ENCODE measurements at regions not wholly inside any gene's neighbourhood (a gene's known extent, or its start where the extent isn't known, plus 50 kb on each side); places are given as distances from the start of the nearest gene placed in this dataset.

GRCh38 chr9:86828631-86829030 is 118.7 kb downstream of the GAS1 start:
- no peak for DNase-seq (ENCODE audit: low read depth in 2 of 2)
- Histone ChIP-seq H4K20me1 (ENCODE audit: control insufficient read depth, extremely low read depth, insufficient read depth, low read length) (no peaks in the 10 kb centered on the region), H3K27ac (ENCODE audit: insufficient read depth, low read length) (no peak overlapping the region), H3K9me3 (ENCODE audit: control insufficient read depth, insufficient read depth, low read depth, low read length) (no peaks in the 10 kb centered on the region), H3K9ac (ENCODE audit: insufficient read depth, low read length) (no peak overlapping the region), H3K36me3 (ENCODE audit: control insufficient read depth, insufficient read depth, low read length) (no peaks in the 10 kb centered on the region), H3K4me2 (ENCODE audit: extremely low read depth, insufficient read depth, low read length) (no peak overlapping the region), H3K4me3 (replicated peaks in 1 of 4; ENCODE audit: control extremely low read depth in 1 of 4, insufficient read depth in 1 of 4, low read depth in 3 of 4, low read length in 4 of 4) (no peak overlapping the region), H2AFZ (ENCODE audit: low read length) (no peak overlapping the region), H3K27me3 (ENCODE audit: control insufficient read depth, insufficient read depth, low read length) (no peaks in the 10 kb centered on the region), H3K4me1 (ENCODE audit: control insufficient read depth, extremely low read depth, insufficient read depth, low read length) (no peaks in the 10 kb centered on the region), H3K79me2 (ENCODE audit: control insufficient read depth, insufficient read depth, low read length) (no peaks in the 10 kb centered on the region)
- TF ChIP-seq CTCF (conservative IDR thresholded peaks at IDR 0.05 in 1 of 2, IDR thresholded peaks at IDR 0.05 in 1 of 2; ENCODE audit: low read depth in 1 of 2, low read length in 2 of 2) = no peak
- no peak for TF ChIP-seq EZH2 (IDR thresholded peaks at IDR 0.05; ENCODE audit: low read length, missing control alignments)

- TF ChIP-seq EZH2 (IDR thresholded peaks at IDR 0.05; ENCODE audit: low read length, missing control alignments) (no peak), CTCF (conservative IDR thresholded peaks at IDR 0.05 in 1 of 2, IDR thresholded peaks at IDR 0.05 in 1 of 2; ENCODE audit: low read depth in 1 of 2, low read length in 2 of 2) (no peak)
- Histone ChIP-seq H4K20me1 (ENCODE audit: control insufficient read depth, extremely low read depth, insufficient read depth, low read length) (no peaks in the 10 kb centered on the region), H3K4me3 (replicated peaks in 1 of 4; ENCODE audit: control extremely low read depth in 1 of 4, insufficient read depth in 1 of 4, low read depth in 3 of 4, low read length in 4 of 4) (no peak overlapping the region), H2AFZ (ENCODE audit: low read length) (no peak overlapping the region), H3K9ac (ENCODE audit: insufficient read depth, low read length) (no peak overlapping the region), H3K79me2 (ENCODE audit: control insufficient read depth, insufficient read depth, low read length) (no peaks in the 10 kb centered on the region), H3K36me3 (ENCODE audit: control insufficient read depth, insufficient read depth, low read length) (no peaks in the 10 kb centered on the region), H3K27me3 (ENCODE audit: control insufficient read depth, insufficient read depth, low read length) (no peaks in the 10 kb centered on the region), H3K9me3 (ENCODE audit: control insufficient read depth, insufficient read depth, low read depth, low read length) (no peaks in the 10 kb centered on the region), H3K27ac (ENCODE audit: insufficient read depth, low read length) (no peak overlapping the region), H3K4me1 (ENCODE audit: control insufficient read depth, extremely low read depth, insufficient read depth, low read length) (no peaks in the 10 kb centered on the region), H3K4me2 (ENCODE audit: extremely low read depth, insufficient read depth, low read length) (no peak overlapping the region)
- DNase-seq (ENCODE audit: low read depth in 2 of 2) = peak in 1 of 2 donors; percentile 41
These were observed 119.4 kb downstream of the GAS1 start for GRCh38 chr9:86827893-86828292.

- no peak overlapping the region for H3K4me2 ChIP-seq (ENCODE audit: extremely low read depth, insufficient read depth, low read length)
- H3K9me3 ChIP-seq (ENCODE audit: control insufficient read depth, insufficient read depth, low read depth, low read length) = no peaks in the 10 kb centered on the region
- H3K79me2 ChIP-seq (ENCODE audit: control insufficient read depth, insufficient read depth, low read length) = no peaks in the 10 kb centered on the region
- DNase-seq (ENCODE audit: low read depth in 2 of 2) = no peak
- no peaks in the 10 kb centered on the region for H3K36me3 ChIP-seq (ENCODE audit: control insufficient read depth, insufficient read depth, low read length)
- H3K4me3 ChIP-seq (replicated peaks in 1 of 4; ENCODE audit: control extremely low read depth in 1 of 4, insufficient read depth in 1 of 4, low read depth in 3 of 4, low read length in 4 of 4) = no peak overlapping the region
- TF ChIP-seq CTCF (conservative IDR thresholded peaks at IDR 0.05 in 1 of 2, IDR thresholded peaks at IDR 0.05 in 1 of 2; ENCODE audit: low read depth in 1 of 2, low read length in 2 of 2) (no peak), EZH2 (IDR thresholded peaks at IDR 0.05; ENCODE audit: low read length, missing control alignments) (no peak)
- H3K9ac ChIP-seq (ENCODE audit: insufficient read depth, low read length) = no peak overlapping the region
- H3K4me1 ChIP-seq (ENCODE audit: control insufficient read depth, extremely low read depth, insufficient read depth, low read length) = no peaks in the 10 kb centered on the region
- no peaks in the 10 kb centered on the region for H4K20me1 ChIP-seq (ENCODE audit: control insufficient read depth, extremely low read depth, insufficient read depth, low read length)
- H3K27ac ChIP-seq (ENCODE audit: insufficient read depth, low read length) = no peak overlapping the region
- H2AFZ ChIP-seq (ENCODE audit: low read length) = no peak overlapping the region
- H3K27me3 ChIP-seq (ENCODE audit: control insufficient read depth, insufficient read depth, low read length) = no peaks in the 10 kb centered on the region
These were observed 122.0 kb downstream of the GAS1 start for GRCh38 chr9:86825299-86825698.

All from fibroblast of lung (primary cell).